BE2C (cell line): ENCODE measurements at regions not wholly inside any gene's neighbourhood (a gene's known extent, or its start where the extent isn't known, plus 50 kb on each side); places are given as distances from the start of the nearest gene placed in this dataset.

ENCODE experiments used
- DNase-seq: peaks from one replicate; pipeline ENCODE4 v3.0.0-alpha.2; 2020
- H3K27me3 ChIP-seq: fragments of 250-450 bp; sonication (Bioruptor Pico); 2 replicates; pipeline ENCODE4 v1.5.1; 2020; ENCODE audit warnings: mild to moderate bottlenecking
- H3K36me3 ChIP-seq: fragments of 250-450 bp; sonication (Bioruptor Pico); 2 replicates; pipeline ENCODE4 v1.5.1; 2020; ENCODE audit warnings: mild to moderate bottlenecking
- H3K4me1 ChIP-seq: fragments of 250-450 bp; sonication (Bioruptor Pico); 2 replicates; pipeline ENCODE4 v1.5.1; 2020
- H3K4me3 ChIP-seq: 2 replicates; pipeline ENCODE4 v1.5.1; 2011; ENCODE audit warnings: low read depth, low read length
- H3K9me3 ChIP-seq: fragments of 250-450 bp; sonication (Bioruptor Pico); 2 replicates; pipeline ENCODE4 v1.5.1; 2020
- CTCF ChIP-seq: IDR thresholded peaks from 2 replicates; pipeline ENCODE4 v1.5.1; 2012; ENCODE audit warnings: mild to moderate bottlenecking, low read depth, low read length

- Histone ChIP-seq H3K36me3 (no peaks in the 10 kb centered on the region), H3K4me3 (no peak overlapping the region), H3K9me3 (no peaks in the 10 kb centered on the region), H3K4me1 (no peaks in the 10 kb centered on the region), H3K27me3 (no peaks in the 10 kb centered on the region)
- no peak for TF ChIP-seq CTCF
- no peak for DNase-seq
Observed at GRCh38 chr13:106660746-106661625, 93.0 kb upstream of the ARGLU1 start.

- TF ChIP-seq CTCF, result no peak
- no peaks in the 10 kb centered on the region for H3K36me3 ChIP-seq
- no peak for DNase-seq
- no peaks in the 10 kb centered on the region for H3K4me1 ChIP-seq
- no peaks in the 10 kb centered on the region for H3K9me3 ChIP-seq
- no peaks in the 10 kb centered on the region for H3K27me3 ChIP-seq
- no peak overlapping the region for H3K4me3 ChIP-seq
Observed at GRCh38 chr13:106657104-106657503, 89.2 kb upstream of the ARGLU1 start.

DNA sequence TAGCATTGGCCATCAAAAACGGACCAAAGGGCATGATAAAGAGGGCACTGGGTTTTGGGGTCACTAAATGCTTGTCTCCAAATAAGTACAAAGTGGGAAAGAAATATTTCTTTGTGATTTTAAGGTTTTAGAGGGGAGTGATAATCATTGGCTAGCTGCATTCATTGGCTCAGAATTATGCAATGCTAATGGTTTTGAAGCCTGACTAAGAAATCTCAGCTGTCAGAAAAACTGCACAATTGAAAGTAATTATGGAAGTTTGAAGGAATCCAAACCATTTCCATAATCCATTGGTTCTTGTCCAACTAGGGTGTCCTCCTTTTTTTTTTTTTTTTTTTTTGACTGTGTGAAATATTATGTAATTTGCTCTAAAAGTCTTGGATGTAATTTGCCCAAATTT is 88.2 kb upstream of the ARGLU1 start:
- no peak for DNase-seq
- H3K9me3 ChIP-seq, result no peaks in the 10 kb centered on the region
- no peaks in the 10 kb centered on the region for H3K4me1 ChIP-seq
- H3K27me3 ChIP-seq, result no peaks in the 10 kb centered on the region
- TF ChIP-seq CTCF, result no peak
- H3K36me3 ChIP-seq, result no peaks in the 10 kb centered on the region
- no peak overlapping the region for H3K4me3 ChIP-seq

DNA sequence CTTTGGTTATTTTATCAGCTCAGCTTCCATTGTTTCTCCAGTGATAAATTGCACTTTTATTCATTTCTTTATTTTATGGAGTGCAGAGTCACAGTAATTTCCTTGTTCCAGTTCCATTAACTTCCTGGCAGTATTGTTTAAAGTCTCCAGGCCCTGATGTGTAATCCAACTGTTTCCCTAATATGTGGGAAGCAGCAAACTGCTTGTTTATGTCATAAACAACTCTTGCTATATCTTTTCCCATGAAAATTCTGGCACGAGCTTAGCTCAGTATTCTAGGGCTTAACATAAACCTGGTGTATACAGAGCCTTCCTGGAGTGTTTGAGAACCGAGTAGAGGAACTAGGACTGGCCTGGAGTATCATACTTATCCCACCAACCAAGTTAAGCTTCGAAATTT is 83.5 kb upstream of the ARGLU1 start:
- Histone ChIP-seq H3K36me3 (no peaks in the 10 kb centered on the region), H3K4me1 (no peaks in the 10 kb centered on the region), H3K27me3 (peaks cover 4% of the 10 kb centered on the region; the same call in 1 of the 2 replicates), H3K9me3 (no peaks in the 10 kb centered on the region), H3K4me3 (no peak overlapping the region)
- no peak for DNase-seq
- TF ChIP-seq CTCF, result no peak

GRCh38 chr13:106650690-106651205 is 82.8 kb upstream of the ARGLU1 start:
- H3K9me3 ChIP-seq, result no peaks in the 10 kb centered on the region
- DNase-seq, result no peak
- no peak overlapping the region for H3K4me3 ChIP-seq
- H3K27me3 ChIP-seq, result peaks cover 5% of the 10 kb centered on the region; the same call in 1 of the 2 replicates
- H3K4me1 ChIP-seq, result no peaks in the 10 kb centered on the region
- no peak for TF ChIP-seq CTCF
- H3K36me3 ChIP-seq, result no peaks in the 10 kb centered on the region

DNA sequence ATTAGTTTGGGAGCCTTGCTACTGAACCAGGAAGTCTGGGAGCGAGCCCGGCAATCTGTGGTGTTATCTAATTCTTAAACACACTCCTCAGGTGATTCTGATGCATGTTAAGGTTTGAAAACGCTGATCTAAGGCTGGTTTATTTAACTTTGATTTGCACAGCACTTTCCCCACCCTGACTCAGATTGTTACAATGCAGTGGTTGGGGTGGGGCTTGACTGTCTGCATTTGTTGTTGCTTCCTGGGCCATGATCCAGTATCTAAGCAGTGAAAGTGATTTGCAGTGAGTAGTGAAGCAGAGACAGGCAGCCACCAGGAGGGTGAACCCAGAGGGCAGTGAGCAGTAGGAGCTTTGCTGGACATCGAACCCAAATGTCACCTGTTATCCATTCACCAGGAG is 81.6 kb upstream of the ARGLU1 start:
- no peak overlapping the region for H3K4me3 ChIP-seq
- no peak for DNase-seq
- peaks cover 5% of the 10 kb centered on the region for H3K27me3 ChIP-seq
- no peaks in the 10 kb centered on the region for H3K36me3 ChIP-seq
- no peaks in the 10 kb centered on the region for H3K9me3 ChIP-seq
- no peak for TF ChIP-seq CTCF
- no peaks in the 10 kb centered on the region for H3K4me1 ChIP-seq
